SK-N-SH (cell line): ENCODE measurements at regions not wholly inside any gene's neighbourhood (a gene's known extent, or its start where the extent isn't known, plus 50 kb on each side); places are given as distances from the start of the nearest gene placed in this dataset.

Experiments
- CTCF ChIA-PET: fragments of 300-600, 350-600 bp; formaldehyde crosslinking; extraction: SDS; loops from one replicate; lab custom pipeline; 2021; lab: Yijun Ruan, JAX
- POLR2A ChIA-PET: fragments of 350-600 bp; sonication (Branson Sonifier 250); formaldehyde crosslinking; extraction: SDS; loops from one replicate; lab custom pipeline; 2020; ENCODE audit warnings: antibody characterized with exemption, inconsistent platforms; lab: Yijun Ruan, JAX
- DNase-seq: peaks from one replicate; pipeline ENCODE4 v3.0.0; 2012
- H2AFZ ChIP-seq: fragments of 200-600 bp; sonication (generic); 2 replicates; pipeline ENCODE4 v1.8.1; 2016; ENCODE audit warnings: antibody characterized with exemption, mild to moderate bottlenecking, low read depth
- H3F3A ChIP-seq: fragments of 200-600 bp; sonication (generic); replicated peaks from 2 replicates; pipeline ENCODE3; 2016; ENCODE audit warnings: antibody characterized with exemption, mild to moderate bottlenecking; ENCODE audit not compliant: insufficient read depth
- H3K27ac ChIP-seq, 2 experiments: fragments of 200-500 bp in 1 of 2; fragments of 200-600 bp in 1 of 2; sonication (Bioruptor generic) in 1 of 2; sonication (generic), shearing (Covaris generic) in 1 of 2; 2 replicates each; pipeline versions ENCODE4 v1.5.1 to v1.6.1; 2014 to 2016; ENCODE audit warnings: low read depth in 2 of 2, inconsistent platforms in 1 of 2, low read length in 1 of 2, mild to moderate bottlenecking in 1 of 2, mixed read lengths in 1 of 2
- H3K27me3 ChIP-seq: fragments of 200-600 bp; sonication (generic), shearing (Covaris generic); 2 replicates; pipeline ENCODE4 v1.6.1; 2016; ENCODE audit warnings: mixed run types; ENCODE audit not compliant: insufficient read depth
- H3K36me3 ChIP-seq, 2 experiments: fragments of 200-500 bp in 1 of 2; fragments of 200-600 bp in 1 of 2; sonication (Bioruptor generic) in 1 of 2; sonication (generic) in 1 of 2; replicated peaks in 1 of 2; 2 replicates each; pipeline versions ENCODE3 to v1.5.1; 2014 to 2016; ENCODE audit warnings: low read length in 1 of 2, mild to moderate bottlenecking in 1 of 2; ENCODE audit not compliant: insufficient read depth in 2 of 2, control insufficient read depth in 1 of 2
- H3K4me1 ChIP-seq, 2 experiments: fragments of 200-500 bp in 1 of 2; fragments of 200-600 bp in 1 of 2; sonication (Bioruptor generic) in 1 of 2; sonication (generic), shearing (Covaris generic) in 1 of 2; 2 replicates each; pipeline versions ENCODE4 v1.5.1 to v1.6.1; 2014 to 2016; ENCODE audit warnings: low read depth in 1 of 2, low read length in 1 of 2, mixed run types in 1 of 2; ENCODE audit not compliant: insufficient read depth in 2 of 2, control insufficient read depth in 1 of 2
- H3K4me2 ChIP-seq: fragments of 200-600 bp; sonication (generic), shearing (Covaris generic); 2 replicates; pipeline ENCODE4 v1.6.1; 2017; ENCODE audit warnings: mixed run types
- H3K4me3 ChIP-seq, 2 experiments: fragments of 200-500 bp in 1 of 2; fragments of 200-600 bp in 1 of 2; sonication (Bioruptor generic) in 1 of 2; sonication (generic), shearing (Covaris generic) in 1 of 2; 2 replicates each; pipeline versions ENCODE4 v1.5.1 to v1.8.1; 2014 to 2016; ENCODE audit warnings: low read depth in 2 of 2, inconsistent platforms in 1 of 2, low read length in 1 of 2, mild to moderate bottlenecking in 1 of 2, mixed read lengths in 1 of 2, moderate library complexity in 1 of 2
- H3K79me2 ChIP-seq: fragments of 200-600 bp; sonication (generic); 2 replicates; pipeline ENCODE4 v1.8.1; 2017; ENCODE audit warnings: mild to moderate bottlenecking; ENCODE audit not compliant: insufficient read depth
- H3K9ac ChIP-seq: fragments of 200-600 bp; sonication (generic); 2 replicates; pipeline ENCODE4 v1.6.1; 2017; ENCODE audit warnings: mixed run types
- H3K9me2 ChIP-seq: fragments of 200-600 bp; sonication (generic); 2 replicates; pipeline ENCODE4 v1.6.1; 2017; ENCODE audit warnings: mixed run types
- H3K9me3 ChIP-seq: fragments of 200-600 bp; sonication (generic); 2 replicates; pipeline ENCODE4 v1.6.1; 2017; ENCODE audit warnings: mixed run types, mild to moderate bottlenecking, moderate library complexity
- H4K20me1 ChIP-seq: fragments of 200-600 bp; sonication (generic); 2 replicates; pipeline ENCODE4 v1.6.1; 2017; ENCODE audit warnings: mild to moderate bottlenecking, mixed run types; ENCODE audit not compliant: insufficient read depth
- CHD2 ChIP-seq: fragments of 150-350 bp; IDR thresholded peaks from 2 replicates; pipeline ENCODE4 v1.6.1; 2018; ENCODE audit warnings: low read length; ENCODE audit not compliant: partially characterized antibody
- ELF1 ChIP-seq: IDR thresholded peaks from 2 replicates; pipeline ENCODE4 v1.4.0; 2012
- EZH2phosphoT487 ChIP-seq: fragments of 200-600 bp; sonication (generic); IDR thresholded peaks from 2 replicates; pipeline ENCODE4 v1.6.1; 2017; ENCODE audit warnings: low read depth, mixed run types, mild to moderate bottlenecking, antibody characterized with exemption, moderate library complexity, borderline replicate concordance
- FOSL2 ChIP-seq: IDR thresholded peaks from 2 replicates; pipeline ENCODE4 v1.4.0; 2012; ENCODE audit warnings: low read depth, mild to moderate bottlenecking, moderate library complexity, borderline replicate concordance
- GATA2 ChIP-seq: sonication (generic); formaldehyde crosslinking; IDR thresholded peaks from 2 replicates; pipeline ENCODE4 v1.5.0; 2020; ENCODE audit warnings: mild to moderate bottlenecking, missing genetic modification reagents
- NFIC ChIP-seq: IDR thresholded peaks from 2 replicates; pipeline ENCODE4 v1.4.0; 2012; ENCODE audit warnings: borderline replicate concordance
- RFX5 ChIP-seq: IDR thresholded peaks from 2 replicates; pipeline ENCODE4 v1.6.1; 2012; ENCODE audit warnings: mild to moderate bottlenecking, improper control_type of control experiment, low read length
- SIN3A ChIP-seq: IDR thresholded peaks from 2 replicates; pipeline ENCODE4 v1.6.1; 2012; ENCODE audit warnings: low read depth, mild to moderate bottlenecking, low read length, moderate library complexity, borderline replicate concordance
- TAF1 ChIP-seq: IDR thresholded peaks from 2 replicates; pipeline ENCODE4 v1.6.1; 2012; ENCODE audit warnings: low read depth, mild to moderate bottlenecking, low read length, moderate library complexity, borderline replicate concordance
- YY1 ChIP-seq: IDR thresholded peaks from 2 replicates; pipeline ENCODE4 v1.4.0; 2012; ENCODE audit warnings: low read depth, mild to moderate bottlenecking
- WGBS: methylation state at CpG from one replicate; pipeline ENCODE4 v1.1.6; 2017; ENCODE audit warnings: low lambda C conversion rate; 5-methylcytosine and 5-hydroxymethylcytosine counted together
- TF ChIP-seq, protein P1 (sequence below): IDR thresholded peaks from 2 replicates; pipeline ENCODE4 v1.4.0; 2012; ENCODE audit warnings: low read depth, borderline replicate concordance
- TF ChIP-seq, protein P2 (sequence below): fragments of 150-350 bp; IDR thresholded peaks from 2 replicates; pipeline ENCODE4 v1.6.1; 2016; ENCODE audit warnings: mild to moderate bottlenecking, low read depth, low read length
- TF ChIP-seq, protein P3 (sequence below): fragments of 200-600 bp; sonication (generic); IDR thresholded peaks from 2 replicates; pipeline ENCODE4 v1.6.1; 2017; ENCODE audit warnings: antibody characterized with exemption, mild to moderate bottlenecking, moderate library complexity
- TF ChIP-seq, protein P4 (sequence below): fragments of 150-350 bp; IDR thresholded peaks from 2 replicates; pipeline ENCODE4 v1.6.1; 2017; ENCODE audit warnings: antibody characterized with exemption, low read length, low read depth, borderline replicate concordance

DNA sequence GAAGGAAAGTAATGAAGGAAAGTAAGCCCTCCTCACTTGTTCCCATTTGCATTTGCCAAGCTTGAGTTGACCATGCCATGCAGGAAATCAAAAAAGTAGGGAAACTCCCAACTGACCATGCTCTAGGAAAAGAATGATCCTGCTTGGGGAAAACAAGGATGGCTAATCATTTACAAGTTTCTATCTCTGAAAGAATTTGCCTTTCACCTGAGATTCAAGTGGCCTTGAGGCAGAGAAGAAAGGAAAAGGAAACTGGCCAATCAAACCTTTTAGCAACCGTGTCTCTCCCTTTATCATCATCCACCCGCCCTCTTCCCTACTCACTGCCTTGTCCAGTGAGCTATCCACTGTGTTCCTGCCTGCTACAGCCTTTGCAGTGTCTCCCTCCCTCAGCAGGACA lies 757.2 kb upstream of the SOX9 start:
- TF ChIP-seq TAF1 (no peak), EZH2phosphoT487 (no peak), FOSL2 (no peak), NFIC (no peak), RFX5 (no peak), SIN3A (no peak), YY1 (no peak)
- TF ChIP-seq, protein P1, sequence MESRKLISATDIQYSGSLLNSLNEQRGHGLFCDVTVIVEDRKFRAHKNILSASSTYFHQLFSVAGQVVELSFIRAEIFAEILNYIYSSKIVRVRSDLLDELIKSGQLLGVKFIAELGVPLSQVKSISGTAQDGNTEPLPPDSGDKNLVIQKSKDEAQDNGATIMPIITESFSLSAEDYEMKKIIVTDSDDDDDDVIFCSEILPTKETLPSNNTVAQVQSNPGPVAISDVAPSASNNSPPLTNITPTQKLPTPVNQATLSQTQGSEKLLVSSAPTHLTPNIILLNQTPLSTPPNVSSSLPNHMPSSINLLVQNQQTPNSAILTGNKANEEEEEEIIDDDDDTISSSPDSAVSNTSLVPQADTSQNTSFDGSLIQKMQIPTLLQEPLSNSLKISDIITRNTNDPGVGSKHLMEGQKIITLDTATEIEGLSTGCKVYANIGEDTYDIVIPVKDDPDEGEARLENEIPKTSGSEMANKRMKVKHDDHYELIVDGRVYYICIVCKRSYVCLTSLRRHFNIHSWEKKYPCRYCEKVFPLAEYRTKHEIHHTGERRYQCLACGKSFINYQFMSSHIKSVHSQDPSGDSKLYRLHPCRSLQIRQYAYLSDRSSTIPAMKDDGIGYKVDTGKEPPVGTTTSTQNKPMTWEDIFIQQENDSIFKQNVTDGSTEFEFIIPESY, result no peak
- no peaks in the 10 kb centered on the region for H3K79me2 ChIP-seq
- POLR2A ChIA-PET, result no interaction called here
- no peaks in the 10 kb centered on the region for H3K4me1 ChIP-seq
- CTCF ChIA-PET, result interaction anchor here (0.7 kb wide), 1 partner anchor 1196 kb away, joined by 3 read pairs; no protein-coding TSS in a partner anchor
- no peak for DNase-seq
- H2AFZ ChIP-seq, result no peak overlapping the region
- H3K27ac ChIP-seq, result no peak overlapping the region
- H3F3A ChIP-seq, result no peaks in the 10 kb centered on the region
- H4K20me1 ChIP-seq, result no peaks in the 10 kb centered on the region
- no peak overlapping the region for H3K4me3 ChIP-seq
- H3K4me2 ChIP-seq, result no peak overlapping the region
- no peak overlapping the region for H3K9ac ChIP-seq
- no peaks in the 10 kb centered on the region for H3K36me3 ChIP-seq
- H3K9me2 ChIP-seq, result no peaks in the 10 kb centered on the region
- 72% methylated on average over 2 of the region's 2 CpGs for WGBS
- H3K27me3 ChIP-seq, result no peaks in the 10 kb centered on the region
- no peaks in the 10 kb centered on the region for H3K9me3 ChIP-seq

DNA sequence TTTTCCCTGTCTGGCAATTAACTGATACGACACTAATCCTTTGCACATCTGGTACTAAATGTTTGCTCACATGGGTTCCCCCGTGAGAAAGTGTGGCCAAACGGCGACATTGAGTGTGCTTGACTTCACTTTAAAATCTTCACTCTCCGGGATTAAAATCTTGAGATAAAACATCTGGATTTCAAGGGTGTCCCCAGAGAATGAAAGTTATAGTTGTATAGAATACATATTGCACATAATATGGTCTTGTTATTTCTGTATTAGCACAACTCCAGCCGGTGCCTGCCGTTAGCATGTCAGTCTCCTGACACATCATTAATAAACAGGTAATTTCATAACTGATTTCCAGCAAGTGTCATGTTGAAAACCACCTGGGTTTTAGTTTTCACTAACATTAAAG lies 749.0 kb upstream of the SOX9 start:
- ChIA-PET CTCF (interaction anchor here (1.2 kb wide), 1 partner anchor 25 kb away, joined by 3 read pairs; no protein-coding TSS in a partner anchor), POLR2A (no interaction called here)
- Histone ChIP-seq H3K27me3 (no peaks in the 10 kb centered on the region), H3K4me3 (no peak overlapping the region), H3F3A (no peaks in the 10 kb centered on the region), H3K9ac (no peak overlapping the region), H3K4me1 (no peaks in the 10 kb centered on the region), H3K27ac (no peak overlapping the region), H2AFZ (no peak overlapping the region), H3K79me2 (no peaks in the 10 kb centered on the region)
- no peak for DNase-seq
- WGBS, result 92% methylated on average over 7 of the region's 7 CpGs
- TF ChIP-seq, protein P2, sequence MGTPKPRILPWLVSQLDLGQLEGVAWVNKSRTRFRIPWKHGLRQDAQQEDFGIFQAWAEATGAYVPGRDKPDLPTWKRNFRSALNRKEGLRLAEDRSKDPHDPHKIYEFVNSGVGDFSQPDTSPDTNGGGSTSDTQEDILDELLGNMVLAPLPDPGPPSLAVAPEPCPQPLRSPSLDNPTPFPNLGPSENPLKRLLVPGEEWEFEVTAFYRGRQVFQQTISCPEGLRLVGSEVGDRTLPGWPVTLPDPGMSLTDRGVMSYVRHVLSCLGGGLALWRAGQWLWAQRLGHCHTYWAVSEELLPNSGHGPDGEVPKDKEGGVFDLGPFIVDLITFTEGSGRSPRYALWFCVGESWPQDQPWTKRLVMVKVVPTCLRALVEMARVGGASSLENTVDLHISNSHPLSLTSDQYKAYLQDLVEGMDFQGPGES, result no peak
- TF ChIP-seq RFX5 (no peak), ELF1 (no peak), YY1 (no peak), GATA2 (CRISPR knock-in tag) (no peak), CHD2 (no peak)
- TF ChIP-seq, protein P3, sequence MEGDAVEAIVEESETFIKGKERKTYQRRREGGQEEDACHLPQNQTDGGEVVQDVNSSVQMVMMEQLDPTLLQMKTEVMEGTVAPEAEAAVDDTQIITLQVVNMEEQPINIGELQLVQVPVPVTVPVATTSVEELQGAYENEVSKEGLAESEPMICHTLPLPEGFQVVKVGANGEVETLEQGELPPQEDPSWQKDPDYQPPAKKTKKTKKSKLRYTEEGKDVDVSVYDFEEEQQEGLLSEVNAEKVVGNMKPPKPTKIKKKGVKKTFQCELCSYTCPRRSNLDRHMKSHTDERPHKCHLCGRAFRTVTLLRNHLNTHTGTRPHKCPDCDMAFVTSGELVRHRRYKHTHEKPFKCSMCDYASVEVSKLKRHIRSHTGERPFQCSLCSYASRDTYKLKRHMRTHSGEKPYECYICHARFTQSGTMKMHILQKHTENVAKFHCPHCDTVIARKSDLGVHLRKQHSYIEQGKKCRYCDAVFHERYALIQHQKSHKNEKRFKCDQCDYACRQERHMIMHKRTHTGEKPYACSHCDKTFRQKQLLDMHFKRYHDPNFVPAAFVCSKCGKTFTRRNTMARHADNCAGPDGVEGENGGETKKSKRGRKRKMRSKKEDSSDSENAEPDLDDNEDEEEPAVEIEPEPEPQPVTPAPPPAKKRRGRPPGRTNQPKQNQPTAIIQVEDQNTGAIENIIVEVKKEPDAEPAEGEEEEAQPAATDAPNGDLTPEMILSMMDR, result no peak
- TF ChIP-seq, protein P4, sequence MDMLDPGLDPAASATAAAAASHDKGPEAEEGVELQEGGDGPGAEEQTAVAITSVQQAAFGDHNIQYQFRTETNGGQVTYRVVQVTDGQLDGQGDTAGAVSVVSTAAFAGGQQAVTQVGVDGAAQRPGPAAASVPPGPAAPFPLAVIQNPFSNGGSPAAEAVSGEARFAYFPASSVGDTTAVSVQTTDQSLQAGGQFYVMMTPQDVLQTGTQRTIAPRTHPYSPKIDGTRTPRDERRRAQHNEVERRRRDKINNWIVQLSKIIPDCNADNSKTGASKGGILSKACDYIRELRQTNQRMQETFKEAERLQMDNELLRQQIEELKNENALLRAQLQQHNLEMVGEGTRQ, result no peak
- TF ChIP-seq, all 33 proteins: peak for 0
- Histone ChIP-seq H3K9me3 (no peaks in the 10 kb centered on the region), H4K20me1 (no peaks in the 10 kb centered on the region), H3K36me3 (no peaks in the 10 kb centered on the region), H3K9me2 (no peaks in the 10 kb centered on the region), H3K4me2 (no peak overlapping the region)
